K562 (cell line): ENCODE measurements at regions not wholly inside any gene's neighbourhood (a gene's known extent, or its start where the extent isn't known, plus 50 kb on each side); places are given as distances from the start of the nearest gene placed in this dataset.

Experiments used
- CEBPG ChIP-seq, 3 experiments: fragments of 200-800 bp in 1 of 3; sonication (Bioruptor generic) in 1 of 3; sonication (generic) in 1 of 3; formaldehyde crosslinking in 1 of 3; IDR thresholded peaks in 2 of 3; conservative IDR thresholded peaks in 1 of 3; 2 replicates each; pipeline versions ENCODE4 v1.6.1 to v1.8.0; 2016 to 2022; ENCODE audit warnings: missing compliant biosample characterization in 2 of 3, missing genetic modification characterization in 2 of 3, mild to moderate bottlenecking in 1 of 3, missing genetic modification reagents in 1 of 3
- CHCHD3 ChIP-seq: fragments of 250-450 bp; sonication (Bioruptor Pico); IDR thresholded peaks from 2 replicates; pipeline ENCODE4 v2.1.2; 2022; ENCODE audit warnings: mild to moderate bottlenecking
- DDX20 ChIP-seq: fragments of 450-650 bp; IDR thresholded peaks from 2 replicates; pipeline ENCODE4 v1.6.1; 2016; ENCODE audit warnings: missing genetic modification characterization, low read depth, mild to moderate bottlenecking, missing compliant biosample characterization, moderate library complexity
- FOXK1 ChIP-seq: sonication (generic); formaldehyde crosslinking; IDR thresholded peaks from 2 replicates; pipeline ENCODE4 v1.8.0; 2022; ENCODE audit warnings: missing genetic modification reagents, mild to moderate bottlenecking, borderline replicate concordance
- MAFF ChIP-seq: IDR thresholded peaks from 2 replicates; pipeline ENCODE4 v1.6.1; 2012; ENCODE audit warnings: low read length, improper control_type of control experiment
- NR2C2 ChIP-seq, 2 experiments: fragments of 200-800 bp in 1 of 2; sonication (Bioruptor generic) in 1 of 2; sonication (generic) in 1 of 2; formaldehyde crosslinking in 1 of 2; IDR thresholded peaks; 2 replicates each; pipeline versions ENCODE4 v1.6.1 to v1.8.0; 2016 to 2022; ENCODE audit warnings: mild to moderate bottlenecking in 1 of 2, missing compliant biosample characterization in 1 of 2, missing genetic modification characterization in 1 of 2, missing genetic modification reagents in 1 of 2
- PHB2 ChIP-seq: fragments of 450-650 bp; IDR thresholded peaks from 2 replicates; pipeline ENCODE4 v1.6.1; 2017; ENCODE audit warnings: low read depth
- SRSF1 ChIP-seq: fragments of 200-400 bp; formaldehyde crosslinking; IDR thresholded peaks from 2 replicates; pipeline ENCODE4 v1.6.1; 2017; ENCODE audit warnings: mild to moderate bottlenecking, low read depth, low read length, moderate library complexity
- TCFL5 ChIP-seq: fragments of 250-450 bp; sonication (Bioruptor Pico); conservative IDR thresholded peaks from 2 replicates; pipeline ENCODE4 v1.6.1; 2021; ENCODE audit warnings: mild to moderate bottlenecking, moderate library complexity, matching md5 sums
- ZFP30 ChIP-seq: fragments of 250-450 bp; sonication (Bioruptor Pico); IDR thresholded peaks from 2 replicates; pipeline ENCODE4 v1.8.0; 2022; ENCODE audit warnings: moderate library complexity, mild to moderate bottlenecking, inconsistent platforms, borderline replicate concordance
- ZNF143 ChIP-seq: sonication (generic); formaldehyde crosslinking; IDR thresholded peaks from 2 replicates; pipeline ENCODE4 v1.9.0; 2022; ENCODE audit warnings: mild to moderate bottlenecking, missing genetic modification reagents
- ZNF165 ChIP-seq: fragments of 250-450 bp; sonication (Bioruptor Pico); IDR thresholded peaks from 2 replicates; pipeline ENCODE4 v1.4.0; 2020; ENCODE audit warnings: borderline replicate concordance
- ZNF197 ChIP-seq: fragments of 200-800 bp; sonication (Bioruptor generic); IDR thresholded peaks from 2 replicates; pipeline ENCODE4 v1.6.1; 2016; ENCODE audit warnings: low read depth, missing genetic modification characterization, missing compliant biosample characterization
- ZNF408 ChIP-seq: fragments of 250-450 bp; sonication (Bioruptor Pico); IDR thresholded peaks from 2 replicates; pipeline ENCODE4 v1.4.0; 2020; ENCODE audit warnings: low read depth, mild to moderate bottlenecking, moderate library complexity
- ZNF586 ChIP-seq: fragments of 450-650 bp; formaldehyde crosslinking; conservative IDR thresholded peaks from 2 replicates; pipeline ENCODE4 v1.4.0; 2020; ENCODE audit warnings: mild to moderate bottlenecking, moderate library complexity
- ZZZ3 ChIP-seq: fragments of 450-650 bp; IDR thresholded peaks from 2 replicates; pipeline ENCODE4 v1.6.1; 2016; ENCODE audit warnings: antibody characterized with exemption, mild to moderate bottlenecking, moderate library complexity
- TF ChIP-seq, protein P1 (sequence below), 2 experiments: fragments of 450-650 bp; IDR thresholded peaks; 2 replicates each; pipeline ENCODE4 v1.6.1; 2016; ENCODE audit warnings: mild to moderate bottlenecking in 2 of 2, borderline replicate concordance in 1 of 2, low read depth in 1 of 2, moderate library complexity in 1 of 2
- TF ChIP-seq, protein P2 (sequence below): fragments of 250-450 bp; sonication (Bioruptor Pico); IDR thresholded peaks from 2 replicates; pipeline ENCODE4 v1.4.0; 2020; ENCODE audit warnings: mild to moderate bottlenecking

DNA sequence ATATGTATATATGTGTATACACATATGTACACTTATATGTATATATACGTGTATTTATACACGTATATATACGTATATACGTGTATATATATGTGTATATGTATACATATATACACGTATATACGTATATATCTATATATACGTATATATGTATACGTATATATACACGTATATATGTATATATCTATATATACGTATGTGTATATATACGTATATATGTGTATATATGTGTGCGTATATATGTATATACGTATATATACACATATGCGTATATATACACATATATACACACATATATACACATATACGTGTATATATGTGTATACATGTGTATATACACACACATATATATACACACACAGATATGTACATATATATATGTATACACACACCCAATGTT lies 348.0 kb upstream of the LCORL start (continued):
- TF ChIP-seq, protein P1, sequence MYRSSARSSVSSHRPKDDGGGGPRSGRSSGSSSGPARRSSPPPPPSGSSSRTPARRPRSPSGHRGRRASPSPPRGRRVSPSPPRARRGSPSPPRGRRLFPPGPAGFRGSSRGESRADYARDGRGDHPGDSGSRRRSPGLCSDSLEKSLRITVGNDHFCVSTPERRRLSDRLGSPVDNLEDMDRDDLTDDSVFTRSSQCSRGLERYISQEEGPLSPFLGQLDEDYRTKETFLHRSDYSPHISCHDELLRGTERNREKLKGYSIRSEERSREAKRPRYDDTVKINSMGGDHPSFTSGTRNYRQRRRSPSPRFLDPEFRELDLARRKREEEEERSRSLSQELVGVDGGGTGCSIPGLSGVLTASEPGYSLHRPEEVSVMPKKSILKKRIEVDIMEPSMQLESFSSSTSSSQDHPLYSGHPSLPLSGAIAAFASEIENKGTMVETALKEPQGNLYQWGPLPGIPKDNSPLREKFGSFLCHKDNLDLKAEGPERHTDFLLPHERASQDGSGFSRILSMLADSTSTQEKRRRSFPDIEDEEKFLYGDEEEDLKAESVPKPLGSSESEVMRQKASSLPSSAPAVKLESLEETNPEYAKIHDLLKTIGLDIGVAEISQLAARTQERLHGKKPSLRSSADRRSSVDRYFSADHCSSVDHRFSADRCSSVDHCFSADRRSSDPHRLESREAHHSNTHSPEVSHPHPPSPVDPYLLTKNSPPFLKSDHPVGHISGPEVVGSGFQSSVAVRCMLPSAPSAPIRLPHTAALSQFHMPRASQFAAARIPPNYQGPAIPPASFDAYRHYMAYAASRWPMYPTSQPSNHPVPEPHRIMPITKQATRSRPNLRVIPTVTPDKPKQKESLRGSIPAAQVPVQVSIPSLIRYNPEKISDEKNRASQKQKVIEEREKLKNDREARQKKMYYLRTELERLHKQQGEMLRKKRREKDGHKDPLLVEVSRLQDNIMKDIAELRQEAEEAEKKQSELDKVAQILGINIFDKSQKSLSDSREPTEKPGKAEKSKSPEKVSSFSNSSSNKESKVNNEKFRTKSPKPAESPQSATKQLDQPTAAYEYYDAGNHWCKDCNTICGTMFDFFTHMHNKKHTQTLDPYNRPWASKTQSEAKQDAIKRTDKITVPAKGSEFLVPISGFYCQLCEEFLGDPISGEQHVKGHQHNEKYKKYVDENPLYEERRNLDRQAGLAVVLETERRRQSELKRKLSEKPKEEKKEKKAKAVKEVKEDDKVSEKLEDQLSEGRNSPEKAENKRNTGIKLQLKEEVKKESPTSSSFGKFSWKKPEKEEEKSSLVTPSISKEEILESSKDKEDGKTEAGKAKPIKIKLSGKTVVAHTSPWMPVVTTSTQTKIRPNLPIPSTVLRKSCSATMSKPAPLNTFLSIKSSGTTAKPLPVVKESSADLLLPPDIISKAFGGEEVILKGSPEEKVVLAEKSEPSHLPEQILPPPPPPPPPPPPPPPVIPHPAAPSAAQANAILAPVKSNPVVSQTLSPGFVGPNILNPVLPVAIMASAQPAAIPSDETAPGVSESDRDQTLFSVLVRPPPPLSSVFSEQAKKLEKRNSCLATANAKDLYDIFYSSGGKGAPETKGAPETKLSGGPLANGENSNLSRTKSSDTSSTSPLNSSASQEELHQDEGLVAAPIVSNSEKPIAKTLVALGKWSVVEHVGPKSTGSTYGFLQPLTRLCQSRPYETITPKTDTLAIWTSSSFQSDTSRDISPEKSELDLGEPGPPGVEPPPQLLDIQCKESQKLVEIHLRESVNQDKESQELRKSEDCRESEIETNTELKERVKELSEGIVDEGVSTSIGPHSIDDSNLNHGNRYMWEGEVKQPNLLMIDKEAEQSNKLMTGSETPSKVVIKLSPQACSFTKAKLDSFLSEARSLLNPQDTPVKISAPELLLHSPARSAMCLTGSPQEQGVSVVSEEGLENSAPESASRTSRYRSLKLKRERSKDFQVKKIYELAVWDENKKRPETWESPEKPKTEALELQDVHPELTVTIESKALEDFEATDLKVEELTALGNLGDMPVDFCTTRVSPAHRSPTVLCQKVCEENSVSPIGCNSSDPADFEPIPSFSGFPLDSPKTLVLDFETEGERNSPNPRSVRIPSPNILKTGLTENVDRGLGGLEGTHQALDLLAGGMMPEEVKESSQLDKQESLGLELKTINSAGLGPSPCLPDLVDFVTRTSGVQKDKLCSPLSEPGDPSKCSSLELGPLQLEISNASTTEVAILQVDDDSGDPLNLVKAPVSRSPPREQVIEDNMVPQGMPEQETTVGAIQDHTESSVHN (IDR thresholded peaks at IDR 0.05; ENCODE audit: borderline replicate concordance in 1 of 2, low read depth in 1 of 2): no peak
- TF ChIP-seq MAFF (no peak), ZFP30 (CRISPR knock-in tag) (peak; percentile 69; the same call in 1 of the 2 replicates), CHCHD3 (CRISPR knock-in tag) (no peak), SRSF1 (no peak), ZNF408 (CRISPR knock-in tag) (peak; percentile 96), NR2C2 (CRISPR knock-in tag; IDR thresholded peaks at IDR 0.05) (no peak), NR2C2 (tag; IDR thresholded peaks at IDR 0.05) (no peak), ZNF143 (CRISPR knock-in tag) (no peak), DDX20 (tag) (no peak), ZZZ3 (no peak), TCFL5 (CRISPR knock-in tag) (no peak), PHB2 (no peak), ZNF165 (CRISPR knock-in tag) (0 out of 2 replicates have a peak, but pooled peaks have one; percentile 47), CEBPG (CRISPR knock-in tag; IDR thresholded peaks at IDR 0.05) (no peak), CEBPG (tag; conservative IDR thresholded peaks at IDR 0.05 in 1 of 2, IDR thresholded peaks at IDR 0.05 in 1 of 2) (peak in 1 of 2 experiments; percentile 66; a peak in 1 of 4 replicates), ZNF197 (CRISPR knock-in tag) (no peak), FOXK1 (CRISPR knock-in tag) (no peak), ZNF586 (CRISPR knock-in tag) (no peak)
- TF ChIP-seq, protein P2, sequence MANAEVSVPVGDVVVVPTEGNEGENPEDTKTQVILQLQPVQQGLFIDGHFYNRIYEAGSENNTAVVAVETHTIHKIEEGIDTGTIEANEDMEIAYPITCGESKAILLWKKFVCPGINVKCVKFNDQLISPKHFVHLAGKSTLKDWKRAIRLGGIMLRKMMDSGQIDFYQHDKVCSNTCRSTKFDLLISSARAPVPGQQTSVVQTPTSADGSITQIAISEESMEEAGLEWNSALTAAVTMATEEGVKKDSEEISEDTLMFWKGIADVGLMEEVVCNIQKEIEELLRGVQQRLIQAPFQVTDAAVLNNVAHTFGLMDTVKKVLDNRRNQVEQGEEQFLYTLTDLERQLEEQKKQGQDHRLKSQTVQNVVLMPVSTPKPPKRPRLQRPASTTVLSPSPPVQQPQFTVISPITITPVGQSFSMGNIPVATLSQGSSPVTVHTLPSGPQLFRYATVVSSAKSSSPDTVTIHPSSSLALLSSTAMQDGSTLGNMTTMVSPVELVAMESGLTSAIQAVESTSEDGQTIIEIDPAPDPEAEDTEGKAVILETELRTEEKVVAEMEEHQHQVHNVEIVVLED: peak; percentile 59
